Suprapubic skin (tissue), 4 donors: ENCODE measurements at regions not wholly inside any gene's neighbourhood (a gene's known extent, or its start where the extent isn't known, plus 50 kb on each side); places are given as distances from the start of the nearest gene placed in this dataset.

Source experiments
- EP300 ChIP-seq: sonication (generic); formaldehyde crosslinking; IDR thresholded peaks from one replicate; pipeline ENCODE4 v1.6.1; 2017; ENCODE audit warnings: antibody characterized with exemption
- POLR2A ChIP-seq, 2 donors: fragments of 450-650 bp; IDR thresholded peaks; one replicate each; pipeline ENCODE4 v1.6.1; 2017; ENCODE audit warnings: antibody characterized with exemption in 2 of 2, mild to moderate bottlenecking in 2 of 2, moderate library complexity in 2 of 2
- POLR2AphosphoS5 ChIP-seq, 3 donors: sonication (generic); formaldehyde crosslinking; IDR thresholded peaks; one replicate each; pipeline ENCODE4 v1.6.1; 2017; ENCODE audit warnings: antibody characterized with exemption in 3 of 3
- TF ChIP-seq, protein P1 (sequence below), 2 donors: fragments of 200-600 bp in 1 of 2; fragments of 450-650 bp in 1 of 2; sonication (generic) in 1 of 2; IDR thresholded peaks; one replicate each; pipeline ENCODE4 v1.5.1; 2016 to 2019; ENCODE audit warnings: antibody characterized with exemption in 2 of 2, mild to moderate bottlenecking in 1 of 2, moderate library complexity in 1 of 2

DNA sequence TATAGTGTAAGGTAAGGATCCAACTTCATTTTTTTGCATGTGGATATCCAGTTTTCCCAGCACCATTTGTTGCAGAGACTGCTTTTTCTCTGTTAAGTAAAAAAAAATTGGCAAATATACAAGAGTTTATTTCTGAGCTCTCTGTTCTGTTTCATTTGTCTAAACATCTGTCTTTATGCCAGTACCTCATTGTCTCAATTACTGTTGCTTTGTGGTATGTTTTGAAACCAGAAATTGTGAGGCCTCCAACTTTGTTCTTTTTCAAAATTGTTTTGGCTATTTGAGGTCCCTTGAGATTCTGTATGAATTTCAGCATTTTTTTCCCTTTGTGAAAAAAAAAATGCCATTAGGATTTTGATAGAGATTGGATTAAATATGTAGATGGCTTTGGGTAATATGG lies 150.5 kb downstream of the MINAR1 start:
- TF ChIP-seq, protein P1, sequence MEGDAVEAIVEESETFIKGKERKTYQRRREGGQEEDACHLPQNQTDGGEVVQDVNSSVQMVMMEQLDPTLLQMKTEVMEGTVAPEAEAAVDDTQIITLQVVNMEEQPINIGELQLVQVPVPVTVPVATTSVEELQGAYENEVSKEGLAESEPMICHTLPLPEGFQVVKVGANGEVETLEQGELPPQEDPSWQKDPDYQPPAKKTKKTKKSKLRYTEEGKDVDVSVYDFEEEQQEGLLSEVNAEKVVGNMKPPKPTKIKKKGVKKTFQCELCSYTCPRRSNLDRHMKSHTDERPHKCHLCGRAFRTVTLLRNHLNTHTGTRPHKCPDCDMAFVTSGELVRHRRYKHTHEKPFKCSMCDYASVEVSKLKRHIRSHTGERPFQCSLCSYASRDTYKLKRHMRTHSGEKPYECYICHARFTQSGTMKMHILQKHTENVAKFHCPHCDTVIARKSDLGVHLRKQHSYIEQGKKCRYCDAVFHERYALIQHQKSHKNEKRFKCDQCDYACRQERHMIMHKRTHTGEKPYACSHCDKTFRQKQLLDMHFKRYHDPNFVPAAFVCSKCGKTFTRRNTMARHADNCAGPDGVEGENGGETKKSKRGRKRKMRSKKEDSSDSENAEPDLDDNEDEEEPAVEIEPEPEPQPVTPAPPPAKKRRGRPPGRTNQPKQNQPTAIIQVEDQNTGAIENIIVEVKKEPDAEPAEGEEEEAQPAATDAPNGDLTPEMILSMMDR (IDR thresholded peaks at IDR 0.05): no peak
- no peak for TF ChIP-seq EP300
- no peak for TF ChIP-seq POLR2AphosphoS5 (IDR thresholded peaks at IDR 0.05)
- TF ChIP-seq POLR2A (IDR thresholded peaks at IDR 0.05): no peak
